ENCODE measurements at regions not wholly inside any gene's neighbourhood (a gene's known extent, or its start where the extent isn't known, plus 50 kb on each side); places are given as distances from the start of the nearest gene placed in this dataset.

- no peak for TF ChIP-seq CTCF (IDR thresholded peaks at IDR 0.05)
- DNase-seq (ENCODE audit: low spot score), result no peak
- H3K27me3 ChIP-seq, result no peaks in the 10 kb centered on the region
- H3K9me3 ChIP-seq, result no peaks in the 10 kb centered on the region
- H3K27ac ChIP-seq, result no peak overlapping the region
- no peak overlapping the region for H3K4me3 ChIP-seq
- H3K36me3 ChIP-seq, result no peaks in the 10 kb centered on the region
- no peaks in the 10 kb centered on the region for H3K4me1 ChIP-seq
Measured at GRCh38 chr4:63583007-63583406, 826.2 kb downstream of the TECRL start.

GRCh38 chr4:63580796-63581475, 828.3 kb downstream of the TECRL start:
- Histone ChIP-seq H3K36me3 (no peaks in the 10 kb centered on the region), H3K27me3 (no peaks in the 10 kb centered on the region), H3K9me3 (peaks cover 0 to 5% of the 10 kb centered on the region in 2 donors), H3K4me3 (no peak overlapping the region), H3K27ac (no peak overlapping the region), H3K4me1 (no peaks in the 10 kb centered on the region)
- no peak for DNase-seq (ENCODE audit: low spot score)
- TF ChIP-seq CTCF (IDR thresholded peaks at IDR 0.05), result no peak

- H3K36me3 ChIP-seq, result no peaks in the 10 kb centered on the region
- DNase-seq (ENCODE audit: low spot score), result no peak
- TF ChIP-seq CTCF (IDR thresholded peaks at IDR 0.05), result no peak
- no peak overlapping the region for H3K4me3 ChIP-seq
- no peak overlapping the region for H3K27ac ChIP-seq
- H3K4me1 ChIP-seq, result no peaks in the 10 kb centered on the region
- H3K9me3 ChIP-seq, result peaks cover 0 to 14% of the 10 kb centered on the region in 2 donors
- no peaks in the 10 kb centered on the region for H3K27me3 ChIP-seq
Measured at GRCh38 chr4:63578383-63578782, 830.9 kb downstream of the TECRL start.

- Histone ChIP-seq H3K9me3 (no peaks in the 10 kb centered on the region), H3K4me3 (no peak overlapping the region), H3K27ac (no peak overlapping the region), H3K4me1 (no peaks in the 10 kb centered on the region), H3K36me3 (no peaks in the 10 kb centered on the region), H3K27me3 (no peaks in the 10 kb centered on the region)
- no peak for DNase-seq (ENCODE audit: low spot score)
- TF ChIP-seq CTCF (IDR thresholded peaks at IDR 0.05), result no peak
Measured at GRCh38 chr4:63566658-63567057, 842.6 kb downstream of the TECRL start.

GRCh38 chr4:63563288-63564014, 845.8 kb downstream of the TECRL start:
- TF ChIP-seq CTCF (IDR thresholded peaks at IDR 0.05), result no peak
- no peak overlapping the region for H3K27ac ChIP-seq

More at GRCh38 chr4:63563288-63564014, 845.8 kb downstream of the TECRL start:
- H3K36me3 ChIP-seq, result no peaks in the 10 kb centered on the region
- no peaks in the 10 kb centered on the region for H3K27me3 ChIP-seq
- H3K4me1 ChIP-seq, result no peaks in the 10 kb centered on the region
- peaks cover 0 to 4% of the 10 kb centered on the region in 2 donors for H3K9me3 ChIP-seq
- no peak for DNase-seq (ENCODE audit: low spot score)
- H3K4me3 ChIP-seq, result no peak overlapping the region
